Panc1 (cell line): ENCODE measurements at regions not wholly inside any gene's neighbourhood (a gene's known extent, or its start where the extent isn't known, plus 50 kb on each side); places are given as distances from the start of the nearest gene placed in this dataset.

Experiments used
- ATAC-seq: fragments of 200-7000 bp; cut with Tn5 transposase; 2 replicates; pipeline ENCODE4 v1.9.1; 2020; ENCODE audit warnings: mild to moderate bottlenecking, moderate library complexity
- BruUV-seq: library from RNA; stranded (reverse); fragments of 400-500 nt; replicated peaks from 2 replicates; lab custom pipeline; 2021; lab: Mats Ljungman, UMichigan
- CTCF ChIA-PET: fragments of 300-600 bp; sonication (Branson Sonifier 250); formaldehyde crosslinking; loops from one replicate; lab custom pipeline; 2022; ENCODE audit warnings: antibody characterized with exemption; lab: Charles Lee
- POLR2A ChIA-PET: fragments of 300-600 bp; sonication (Branson Sonifier 250); formaldehyde crosslinking; loops from one replicate; lab custom pipeline; 2022; ENCODE audit warnings: antibody characterized with exemption; lab: Charles Lee
- DNase-seq: peaks from one replicate; pipeline ENCODE4 v3.0.0-alpha.2; 2010; ENCODE audit warnings: low read depth, low spot score
- H3K27ac ChIP-seq: 2 replicates; pipeline ENCODE4 v1.5.1; 2011; ENCODE audit warnings: mild to moderate bottlenecking, low read length, inconsistent platforms
- H3K27me3 ChIP-seq: fragments of 200-500 bp; sonication (Bioruptor generic); 2 replicates; pipeline ENCODE4 v1.6.0; 2014; ENCODE audit warnings: low read length, inconsistent platforms; ENCODE audit not compliant: control insufficient read depth, insufficient read depth
- H3K36me3 ChIP-seq: fragments of 200-500 bp; sonication (Bioruptor generic); 2 replicates; pipeline ENCODE4 v1.5.1; 2014; ENCODE audit warnings: inconsistent platforms, mild to moderate bottlenecking, low read length, moderate library complexity; ENCODE audit not compliant: control insufficient read depth, insufficient read depth
- H3K4me1 ChIP-seq: 2 replicates; pipeline ENCODE4 v1.5.1; 2011; ENCODE audit warnings: inconsistent platforms, mild to moderate bottlenecking, low read length, moderate library complexity; ENCODE audit not compliant: control insufficient read depth, insufficient read depth
- H3K4me3 ChIP-seq, 2 experiments: 2 replicates each; pipeline ENCODE4 v1.5.1; 2011 to 2012; ENCODE audit warnings: low read depth in 2 of 2, low read length in 2 of 2, mild to moderate bottlenecking in 2 of 2, inconsistent platforms in 1 of 2, moderate library complexity in 1 of 2
- H3K9me3 ChIP-seq: fragments of 200-500 bp; sonication (Bioruptor generic); 2 replicates; pipeline ENCODE4 v1.5.1; 2014; ENCODE audit warnings: low read depth, mild to moderate bottlenecking, inconsistent platforms, low read length, moderate library complexity; ENCODE audit not compliant: control insufficient read depth, insufficient read depth
- POLR2AphosphoS5 ChIP-seq: IDR thresholded peaks from 2 replicates; pipeline ENCODE4 v1.6.1; 2012; ENCODE audit warnings: mild to moderate bottlenecking, low read depth, low read length, moderate library complexity
- SIN3A ChIP-seq: IDR thresholded peaks from 2 replicates; pipeline ENCODE4 v1.6.1; 2012; ENCODE audit warnings: low read depth, mild to moderate bottlenecking, low read length, moderate library complexity, borderline replicate concordance; ENCODE audit not compliant: insufficient read depth
- TCF7L2 ChIP-seq: IDR thresholded peaks from 2 replicates; pipeline ENCODE4 v1.6.1; 2011; ENCODE audit warnings: mild to moderate bottlenecking, low read depth, low read length, inconsistent platforms
- in situ Hi-C: cut with HindIII; loops from 2 replicates; pipeline ENCODE4 v1.10.0; 2016; ENCODE audit warnings: low sequenced_read_pairs, low pct_unique_long_range_greater_than_20kb
- intact Hi-C: fragments of 100-400 bp; cut with micrococcal nuclease; formaldehyde crosslinking; loops from one replicate; pipeline ENCODE4 v1.10.0; 2022; ENCODE audit not compliant: unreplicated experiment
- TF ChIP-seq, protein P1 (sequence below), 2 experiments: IDR thresholded peaks; 2 replicates each; pipeline ENCODE4 v1.6.1; 2011 to 2012; ENCODE audit warnings: low read depth in 2 of 2, control low read depth in 1 of 2, low read length in 1 of 2, mild to moderate bottlenecking in 1 of 2, moderate library complexity in 1 of 2; ENCODE audit not compliant: insufficient read depth in 1 of 2
- TF ChIP-seq, protein P2 (sequence below): fragments of 450-650 bp; IDR thresholded peaks from 2 replicates; pipeline ENCODE4 v1.5.1; 2017; ENCODE audit warnings: mild to moderate bottlenecking

GRCh38 chr2:126300348-126300747 lies 355.6 kb upstream of the GYPC start:
- no TSS peak for BruUV-seq
- Histone ChIP-seq H3K9me3 (no peaks in the 10 kb centered on the region), H3K36me3 (no peaks in the 10 kb centered on the region), H3K4me1 (no peaks in the 10 kb centered on the region), H3K27ac (no peak overlapping the region), H3K27me3 (no peaks in the 10 kb centered on the region), H3K4me3 (no peak overlapping the region)
- CTCF ChIA-PET, result no interaction called here
- no peak for ATAC-seq
- TF ChIP-seq POLR2AphosphoS5 (no peak), SIN3A (no peak), TCF7L2 (no peak)
- TF ChIP-seq, protein P1, sequence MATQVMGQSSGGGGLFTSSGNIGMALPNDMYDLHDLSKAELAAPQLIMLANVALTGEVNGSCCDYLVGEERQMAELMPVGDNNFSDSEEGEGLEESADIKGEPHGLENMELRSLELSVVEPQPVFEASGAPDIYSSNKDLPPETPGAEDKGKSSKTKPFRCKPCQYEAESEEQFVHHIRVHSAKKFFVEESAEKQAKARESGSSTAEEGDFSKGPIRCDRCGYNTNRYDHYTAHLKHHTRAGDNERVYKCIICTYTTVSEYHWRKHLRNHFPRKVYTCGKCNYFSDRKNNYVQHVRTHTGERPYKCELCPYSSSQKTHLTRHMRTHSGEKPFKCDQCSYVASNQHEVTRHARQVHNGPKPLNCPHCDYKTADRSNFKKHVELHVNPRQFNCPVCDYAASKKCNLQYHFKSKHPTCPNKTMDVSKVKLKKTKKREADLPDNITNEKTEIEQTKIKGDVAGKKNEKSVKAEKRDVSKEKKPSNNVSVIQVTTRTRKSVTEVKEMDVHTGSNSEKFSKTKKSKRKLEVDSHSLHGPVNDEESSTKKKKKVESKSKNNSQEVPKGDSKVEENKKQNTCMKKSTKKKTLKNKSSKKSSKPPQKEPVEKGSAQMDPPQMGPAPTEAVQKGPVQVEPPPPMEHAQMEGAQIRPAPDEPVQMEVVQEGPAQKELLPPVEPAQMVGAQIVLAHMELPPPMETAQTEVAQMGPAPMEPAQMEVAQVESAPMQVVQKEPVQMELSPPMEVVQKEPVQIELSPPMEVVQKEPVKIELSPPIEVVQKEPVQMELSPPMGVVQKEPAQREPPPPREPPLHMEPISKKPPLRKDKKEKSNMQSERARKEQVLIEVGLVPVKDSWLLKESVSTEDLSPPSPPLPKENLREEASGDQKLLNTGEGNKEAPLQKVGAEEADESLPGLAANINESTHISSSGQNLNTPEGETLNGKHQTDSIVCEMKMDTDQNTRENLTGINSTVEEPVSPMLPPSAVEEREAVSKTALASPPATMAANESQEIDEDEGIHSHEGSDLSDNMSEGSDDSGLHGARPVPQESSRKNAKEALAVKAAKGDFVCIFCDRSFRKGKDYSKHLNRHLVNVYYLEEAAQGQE (IDR thresholded peaks at IDR 0.05; ENCODE audit: insufficient read depth in 1 of 2, low read depth in 2 of 2, low read length in 1 of 2), result no peak
- TF ChIP-seq, protein P2, sequence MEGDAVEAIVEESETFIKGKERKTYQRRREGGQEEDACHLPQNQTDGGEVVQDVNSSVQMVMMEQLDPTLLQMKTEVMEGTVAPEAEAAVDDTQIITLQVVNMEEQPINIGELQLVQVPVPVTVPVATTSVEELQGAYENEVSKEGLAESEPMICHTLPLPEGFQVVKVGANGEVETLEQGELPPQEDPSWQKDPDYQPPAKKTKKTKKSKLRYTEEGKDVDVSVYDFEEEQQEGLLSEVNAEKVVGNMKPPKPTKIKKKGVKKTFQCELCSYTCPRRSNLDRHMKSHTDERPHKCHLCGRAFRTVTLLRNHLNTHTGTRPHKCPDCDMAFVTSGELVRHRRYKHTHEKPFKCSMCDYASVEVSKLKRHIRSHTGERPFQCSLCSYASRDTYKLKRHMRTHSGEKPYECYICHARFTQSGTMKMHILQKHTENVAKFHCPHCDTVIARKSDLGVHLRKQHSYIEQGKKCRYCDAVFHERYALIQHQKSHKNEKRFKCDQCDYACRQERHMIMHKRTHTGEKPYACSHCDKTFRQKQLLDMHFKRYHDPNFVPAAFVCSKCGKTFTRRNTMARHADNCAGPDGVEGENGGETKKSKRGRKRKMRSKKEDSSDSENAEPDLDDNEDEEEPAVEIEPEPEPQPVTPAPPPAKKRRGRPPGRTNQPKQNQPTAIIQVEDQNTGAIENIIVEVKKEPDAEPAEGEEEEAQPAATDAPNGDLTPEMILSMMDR, result no peak
- intact Hi-C loops (no loop called here), in situ Hi-C loops (no loop called here)
- POLR2A ChIA-PET, result no interaction called here
- DNase-seq, result no peak

- TF ChIP-seq SIN3A (no peak), TCF7L2 (no peak), POLR2AphosphoS5 (no peak)
- TF ChIP-seq, protein P2, result no peak
- TF ChIP-seq, protein P1 (IDR thresholded peaks at IDR 0.05; ENCODE audit: insufficient read depth in 1 of 2, low read depth in 2 of 2, low read length in 1 of 2), result no peak
- intact Hi-C loops, result no loop called here
- BruUV-seq, result no TSS peak
Measured at GRCh38 chr2:126302043-126302442, 353.9 kb upstream of the GYPC start.

More at GRCh38 chr2:126302043-126302442, 353.9 kb upstream of the GYPC start:
- no peaks in the 10 kb centered on the region for H3K36me3 ChIP-seq
- H3K9me3 ChIP-seq, result no peaks in the 10 kb centered on the region
- DNase-seq (no peak), ATAC-seq (no peak)
- H3K27me3 ChIP-seq, result no peaks in the 10 kb centered on the region
- in situ Hi-C loops, result no loop called here
- no peak overlapping the region for H3K27ac ChIP-seq
- H3K4me3 ChIP-seq, result no peak overlapping the region
- ChIA-PET POLR2A (no interaction called here), CTCF (no interaction called here)
- H3K4me1 ChIP-seq, result no peaks in the 10 kb centered on the region
